Epithelial cell of prostate (primary cell): ENCODE measurements at regions not wholly inside any gene's neighbourhood (a gene's known extent, or its start where the extent isn't known, plus 50 kb on each side); places are given as distances from the start of the nearest gene placed in this dataset.
"Not testable (repeated sequence)": the region's sequence is repeated elsewhere in the genome, so short reads cannot be mapped to it uniquely, and the experiment has no call there.

Experiments used
- DNase-seq: peaks from one replicate; pipeline ENCODE4 v3.0.0-alpha.2; 2011; ENCODE audit warnings: low read depth, low spot score
- H3K27ac ChIP-seq: fragments of 450-650 bp; 2 replicates; pipeline ENCODE4 v1.5.1; 2017; ENCODE audit warnings: mild to moderate bottlenecking

DNA sequence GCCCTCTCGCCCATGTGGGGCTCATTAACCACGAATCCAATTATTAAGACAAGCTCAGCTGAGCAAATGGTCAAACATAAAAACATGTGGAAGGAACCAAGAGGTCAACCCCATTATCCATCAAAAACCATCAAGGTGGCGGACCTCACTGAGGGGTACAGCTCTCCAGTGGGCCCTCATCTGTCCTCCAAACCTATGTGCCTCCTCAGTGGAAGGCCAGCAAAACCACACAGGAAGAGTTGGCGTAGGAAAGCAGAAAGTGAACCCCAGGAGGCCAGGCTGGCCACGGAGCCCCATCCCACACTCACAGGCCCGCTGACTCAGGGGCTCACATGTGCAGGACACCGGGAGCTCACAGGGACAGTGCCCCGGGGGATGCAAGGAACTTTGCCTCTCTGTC lies 66.5 kb upstream of the CLEC6A start:
- DNase-seq, H3K27ac ChIP-seq: not testable (repeated sequence)

GRCh38 chr12:8390001-8390777 lies 65.6 kb upstream of the CLEC6A start:
- H3K27ac ChIP-seq, DNase-seq: not testable (repeated sequence)

- not testable (repeated sequence) for H3K27ac ChIP-seq, DNase-seq
These were observed 59.3 kb upstream of the CLEC6A start for GRCh38 chr12:8396225-8397071.

GRCh38 chr12:8397378-8397777 lies 58.4 kb upstream of the CLEC6A start:
- H3K27ac ChIP-seq, DNase-seq: not testable (repeated sequence)

DNA sequence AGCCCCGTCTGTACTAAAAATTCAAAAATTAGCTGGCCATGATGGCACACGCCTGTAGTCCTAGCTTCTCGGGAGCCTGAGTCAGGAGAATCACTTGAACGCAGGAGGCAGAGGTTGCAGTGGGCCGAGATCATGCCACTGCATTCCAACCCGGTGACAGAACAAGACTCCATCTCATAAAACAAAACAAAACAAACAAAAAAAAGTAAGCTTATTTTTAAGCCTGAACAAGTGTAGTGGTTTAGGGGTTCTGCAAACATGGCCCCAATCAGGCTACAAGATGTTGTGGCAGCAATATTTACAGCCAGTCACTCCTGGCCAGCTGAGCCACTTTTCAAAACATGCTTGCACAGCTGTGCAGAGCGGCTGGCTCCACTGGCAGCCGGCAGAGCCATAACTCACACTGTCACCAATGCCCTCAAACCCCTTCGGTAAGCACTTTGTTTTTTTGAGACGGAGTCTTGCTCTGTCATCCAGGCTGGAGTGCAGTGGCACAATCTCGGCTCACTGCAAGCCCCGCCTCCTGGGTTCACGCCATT lies 56.2 kb upstream of the CLEC6A start:
- H3K27ac ChIP-seq, DNase-seq: not testable (repeated sequence)

DNA sequence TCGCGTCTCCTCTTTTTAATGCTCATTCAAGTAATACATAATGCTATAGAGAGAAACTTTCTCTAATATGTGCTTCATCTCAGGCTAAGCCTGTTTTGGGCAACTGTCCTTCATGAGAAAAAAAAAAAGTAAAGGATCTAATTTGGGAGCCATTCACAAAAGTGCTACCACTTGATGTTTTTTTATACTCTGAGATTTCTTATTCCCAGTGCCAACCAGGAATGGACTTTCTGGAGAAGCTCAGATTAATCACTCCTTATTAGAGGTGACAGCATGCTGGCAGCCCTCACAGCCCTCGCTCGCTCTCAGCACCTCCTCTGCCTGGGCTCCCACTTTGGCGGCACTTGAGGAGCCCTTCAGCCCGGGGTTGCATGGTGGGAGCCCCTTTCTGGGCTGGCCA lies 51.9 kb upstream of the CLEC6A start:
- not testable (repeated sequence) for H3K27ac ChIP-seq, DNase-seq

DNA sequence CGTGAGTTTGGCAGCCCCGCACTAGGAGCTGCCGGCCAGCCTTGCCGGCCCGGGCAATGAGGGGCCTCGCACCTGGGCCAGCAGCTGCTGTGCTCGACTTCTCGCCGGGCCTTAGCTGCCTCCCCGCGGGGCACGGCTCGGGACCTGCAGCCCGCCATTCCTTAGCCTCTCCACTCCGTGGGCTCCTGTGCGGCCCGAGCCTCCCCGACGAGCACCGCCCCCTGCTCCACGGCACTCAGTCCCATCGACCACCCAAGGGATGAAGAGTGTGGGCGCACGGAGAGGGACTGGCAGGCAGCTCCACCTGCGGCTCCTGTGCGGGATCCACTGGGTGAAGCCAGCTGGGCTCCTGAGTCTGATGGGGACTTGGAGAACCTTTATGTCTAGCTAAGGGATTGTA lies 51.4 kb upstream of the CLEC6A start:
- DNase-seq, H3K27ac ChIP-seq: not testable (repeated sequence)
